ENCODE measurements at regions not wholly inside any gene's neighbourhood (a gene's known extent, or its start where the extent isn't known, plus 50 kb on each side); places are given as distances from the start of the nearest gene placed in this dataset.

GRCh38 chr14:89022274-89022673 is 197.8 kb downstream of the TTC8 start:
- DNase-seq, result no peak

DNA sequence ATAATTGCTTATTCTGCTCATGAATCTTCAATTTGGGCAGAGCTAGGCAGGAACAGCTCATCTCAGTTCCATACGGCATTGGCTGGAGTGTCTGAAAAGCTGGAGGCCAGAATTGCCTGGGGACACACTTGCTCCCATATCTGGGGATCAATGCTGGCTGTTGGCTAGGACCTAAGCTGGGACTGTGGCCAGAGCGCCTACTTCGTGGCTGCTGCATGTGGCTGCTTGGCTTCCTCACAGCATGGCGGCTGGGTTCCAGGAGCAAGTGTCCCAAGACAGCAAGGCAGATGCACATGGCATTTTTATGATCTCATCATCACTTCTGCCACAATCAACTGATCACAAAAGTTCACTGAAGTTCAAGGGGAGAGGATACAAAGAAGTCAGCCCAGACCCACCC is 200.2 kb downstream of the TTC8 start:
- no peak for DNase-seq

DNA sequence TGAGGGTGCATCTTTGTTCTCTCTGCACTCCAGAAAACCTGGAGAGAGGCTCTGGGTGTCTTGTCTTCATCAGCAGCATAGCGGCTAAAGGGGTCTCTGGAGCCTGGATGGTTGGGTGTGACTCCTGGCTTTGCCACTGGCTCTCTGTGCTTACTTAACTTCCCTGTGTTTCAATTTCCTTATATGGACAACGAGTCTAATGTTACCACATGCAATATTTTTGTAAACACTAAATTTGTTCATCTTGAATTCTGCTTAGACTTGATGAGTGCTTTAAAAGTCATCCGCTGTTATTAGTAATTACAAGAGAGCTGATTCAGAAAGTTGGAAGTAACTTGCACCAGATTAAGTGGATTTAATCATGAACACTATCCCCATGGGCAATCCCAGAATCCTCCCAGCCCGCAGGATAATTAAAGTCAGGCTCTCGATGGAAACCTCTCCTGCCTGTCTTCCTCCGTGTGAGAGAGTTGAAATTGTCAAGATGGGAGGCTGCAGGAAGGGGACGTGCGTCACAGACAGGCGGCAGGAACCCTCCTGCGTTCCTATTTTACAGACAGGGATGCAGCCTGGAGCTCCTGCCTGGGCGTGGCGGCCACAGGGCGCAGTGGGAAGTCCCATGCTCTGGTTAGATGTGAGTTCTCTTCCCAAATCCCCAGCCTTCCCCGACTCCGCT is 201.2 kb downstream of the TTC8 start:
- no peak for DNase-seq

- peak; percentile 63 for DNase-seq
Observed at GRCh38 chr14:89027097-89027740, 202.8 kb downstream of the TTC8 start.

DNA sequence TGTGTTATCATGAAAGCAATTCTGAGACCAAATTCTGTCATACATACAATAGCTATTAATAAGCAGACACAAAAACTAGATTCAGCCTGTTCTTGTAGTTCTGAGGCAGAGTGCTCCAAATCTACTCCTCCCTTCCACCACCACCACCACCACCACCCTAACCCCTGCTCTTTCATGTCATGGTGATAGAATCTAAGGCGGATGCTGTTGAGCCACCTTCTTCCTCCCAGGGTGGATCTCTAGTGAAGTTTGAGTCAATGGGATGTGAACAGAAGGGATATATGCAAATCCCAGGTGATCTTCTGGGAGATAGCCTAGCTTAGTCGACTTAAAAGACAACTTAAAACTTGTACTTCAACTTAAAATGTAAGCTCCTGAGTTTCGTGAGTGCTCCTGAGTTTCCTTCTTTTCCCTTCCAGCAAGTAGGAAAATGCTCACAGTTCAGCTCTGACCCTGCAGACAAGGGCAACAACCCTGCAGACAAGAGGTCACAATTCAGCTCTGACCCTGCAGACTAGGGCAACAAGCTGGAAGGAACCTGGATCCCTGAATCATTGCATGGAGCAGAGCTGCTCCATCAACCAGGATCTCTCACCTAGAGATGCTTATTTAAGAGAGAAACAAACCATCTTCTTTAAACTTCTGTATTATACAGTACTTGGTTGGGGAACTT is 204.1 kb downstream of the TTC8 start:
- DNase-seq, result no peak

- no peak for DNase-seq
Observed at GRCh38 chr14:89029961-89030694, 205.7 kb downstream of the TTC8 start.

- DNase-seq, result no peak
Observed at GRCh38 chr14:89030921-89031320, 206.5 kb downstream of the TTC8 start.

DNA sequence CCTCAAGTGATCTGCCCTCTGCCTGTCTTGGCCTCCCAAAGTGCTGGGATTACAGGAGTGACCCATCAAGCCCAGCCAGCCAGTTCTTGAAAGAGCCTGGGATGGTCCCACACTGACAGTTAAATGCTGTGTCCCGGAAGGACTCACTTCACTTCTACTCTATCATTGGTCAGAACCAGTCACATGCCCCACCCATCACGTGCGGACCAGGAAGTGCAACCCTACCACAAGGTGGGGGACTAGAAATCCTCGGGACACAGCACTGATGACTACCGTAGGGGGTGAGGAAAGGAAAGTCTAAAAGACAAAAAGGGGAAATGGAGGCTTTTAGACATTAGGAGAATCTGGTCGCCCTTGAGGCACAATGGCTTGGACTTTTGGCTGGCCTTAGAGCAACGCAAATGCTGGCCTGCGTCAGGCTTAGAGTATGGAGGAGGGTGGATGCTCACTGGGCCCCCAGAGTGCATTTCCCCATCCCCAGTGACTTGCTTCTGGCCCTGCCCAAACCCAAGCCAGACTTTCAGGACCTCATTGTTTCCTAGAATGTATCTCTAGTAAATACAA is 207.7 kb downstream of the TTC8 start:
- no peak for DNase-seq

GRCh38 chr14:89033756-89034155 is 209.3 kb downstream of the TTC8 start:
- no peak for DNase-seq

DNA sequence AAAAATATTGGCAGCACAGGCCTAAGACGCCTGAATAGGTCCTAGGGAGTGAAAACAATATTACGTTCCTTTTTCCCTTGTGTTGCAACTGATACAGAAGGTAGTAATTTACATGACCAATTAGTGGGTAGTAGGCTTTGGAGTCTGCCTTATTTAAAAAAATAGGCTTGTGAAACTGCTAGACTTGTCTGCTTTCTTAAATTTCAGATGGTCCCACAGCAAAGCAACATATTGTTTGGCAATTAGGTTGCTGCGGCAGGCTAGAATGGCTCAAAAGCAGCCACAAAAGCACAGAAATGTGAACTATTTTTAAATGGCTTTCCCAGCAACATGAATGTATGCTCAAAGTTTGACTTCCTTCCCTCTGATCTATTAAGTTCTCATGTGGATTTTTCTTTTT is 211.9 kb downstream of the TTC8 start:
- no peak for DNase-seq

- no peak for DNase-seq
Observed at GRCh38 chr14:89037065-89037464, 212.6 kb downstream of the TTC8 start.

DNA sequence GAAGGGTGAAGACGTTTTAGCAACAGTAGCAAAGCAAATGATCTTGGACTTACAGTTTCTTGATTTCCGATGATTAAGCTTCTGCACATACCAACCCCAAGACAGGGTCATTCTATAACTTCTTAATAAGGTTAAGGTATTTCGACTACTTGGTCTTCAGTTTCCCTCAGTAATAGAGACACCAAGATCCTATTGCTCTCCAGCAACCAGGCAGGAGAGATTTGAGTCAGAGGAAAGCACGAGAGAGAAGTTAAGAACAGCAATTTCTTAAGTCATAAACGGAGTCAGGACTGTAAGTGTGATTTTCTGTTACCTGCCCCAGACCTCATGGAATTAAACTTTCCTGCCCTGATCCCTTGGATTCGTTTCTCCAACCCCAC is 215.6 kb downstream of the TTC8 start:
- no peak for DNase-seq

DNA sequence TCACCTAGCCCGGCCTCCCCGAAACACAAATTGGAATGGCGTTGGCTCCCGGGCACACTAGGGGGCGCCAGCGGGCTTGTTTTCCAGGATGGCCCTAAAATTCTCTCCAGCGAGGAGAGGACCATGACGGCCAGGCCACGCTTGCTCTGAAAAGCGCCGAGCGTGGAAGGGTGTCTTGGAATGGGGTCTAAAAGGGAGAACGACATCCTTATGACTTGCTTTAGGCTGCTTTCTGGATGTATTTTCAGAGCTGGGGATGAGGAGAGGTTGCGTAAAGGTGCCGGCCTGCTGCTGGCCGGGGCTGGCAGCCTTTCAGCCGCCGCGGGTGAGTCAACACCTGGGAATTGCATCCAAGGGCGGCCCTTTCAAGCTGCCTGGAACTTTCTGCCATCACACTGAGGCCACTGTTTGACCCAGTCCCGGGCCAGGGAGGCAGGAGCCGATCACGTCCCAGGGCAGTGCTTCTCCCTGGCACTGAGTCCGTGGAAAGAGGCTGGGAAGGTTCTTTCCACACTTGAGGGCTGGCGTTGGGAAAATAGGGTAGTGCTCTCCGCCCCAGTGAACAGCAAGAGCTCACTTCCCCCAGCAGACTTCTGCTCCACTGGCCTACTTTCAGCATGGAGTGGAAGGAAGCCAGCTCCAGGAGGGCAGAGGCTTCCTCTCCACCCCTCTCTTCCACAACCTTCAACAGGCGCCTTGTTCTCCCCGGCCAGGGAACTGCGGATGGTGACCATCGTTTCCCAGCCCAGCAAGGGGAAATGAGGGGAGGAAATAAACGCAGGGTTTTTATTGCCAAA is 216.2 kb downstream of the TTC8 start:
- DNase-seq, result peak; percentile 85

DNA sequence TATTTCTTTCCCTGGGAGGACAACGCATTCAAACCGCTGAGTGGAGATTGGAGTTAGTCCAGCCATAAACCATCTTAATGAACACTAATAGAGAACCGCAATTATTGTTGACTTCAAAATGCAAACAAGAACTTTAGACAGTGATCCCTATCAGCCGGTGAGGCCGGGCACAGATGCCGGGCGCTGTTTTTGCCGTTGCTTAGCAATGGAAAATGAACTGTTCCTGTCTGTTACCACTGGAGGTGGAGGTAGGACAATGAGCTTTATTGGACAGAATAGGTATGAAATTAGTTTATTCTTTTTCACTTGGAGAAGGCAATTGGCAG is 216.8 kb downstream of the TTC8 start:
- DNase-seq, result no peak

DNA sequence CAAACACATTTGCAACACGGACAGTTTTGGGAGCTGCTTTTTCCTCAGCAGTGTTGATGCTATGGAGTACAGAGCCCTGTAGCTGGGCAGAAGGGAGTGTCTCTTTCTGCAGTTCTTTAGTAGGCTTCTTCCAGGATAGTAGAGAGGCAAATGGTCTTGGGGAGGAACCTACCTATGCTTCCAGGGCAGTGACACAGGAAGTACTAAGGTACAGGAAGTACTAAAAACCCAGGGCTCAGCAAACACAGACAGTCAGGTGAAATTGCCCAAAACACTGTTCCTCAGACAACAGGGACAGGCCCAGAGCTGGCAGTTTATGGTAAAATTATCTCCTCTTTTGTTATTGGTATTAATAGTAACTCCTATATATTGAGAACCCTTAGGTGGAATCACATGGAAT is 217.6 kb downstream of the TTC8 start:
- DNase-seq, result no peak

- no peak for DNase-seq
Observed at GRCh38 chr14:89053303-89053702, 228.9 kb downstream of the TTC8 start.

DNA sequence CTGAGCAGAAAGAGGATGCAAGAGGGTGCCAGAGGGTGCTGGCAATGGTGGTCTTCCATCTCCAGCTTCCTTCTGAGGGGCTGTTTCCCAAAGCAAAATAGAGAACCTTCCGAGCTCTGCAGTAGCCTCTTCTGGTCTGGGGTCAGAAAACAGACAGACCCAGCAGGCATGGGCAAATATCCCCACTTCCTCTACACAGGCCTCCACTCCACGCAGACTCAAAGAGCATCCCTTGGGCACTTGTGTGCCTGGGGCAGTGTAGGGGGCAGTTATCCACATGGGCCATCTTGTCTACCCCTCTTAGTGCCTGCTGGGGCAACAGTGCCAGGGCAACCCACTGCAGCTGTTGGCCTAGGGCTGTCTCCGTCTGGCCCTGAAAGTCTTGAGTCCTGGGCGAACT is 231.9 kb downstream of the TTC8 start:
- DNase-seq, result no peak

DNA sequence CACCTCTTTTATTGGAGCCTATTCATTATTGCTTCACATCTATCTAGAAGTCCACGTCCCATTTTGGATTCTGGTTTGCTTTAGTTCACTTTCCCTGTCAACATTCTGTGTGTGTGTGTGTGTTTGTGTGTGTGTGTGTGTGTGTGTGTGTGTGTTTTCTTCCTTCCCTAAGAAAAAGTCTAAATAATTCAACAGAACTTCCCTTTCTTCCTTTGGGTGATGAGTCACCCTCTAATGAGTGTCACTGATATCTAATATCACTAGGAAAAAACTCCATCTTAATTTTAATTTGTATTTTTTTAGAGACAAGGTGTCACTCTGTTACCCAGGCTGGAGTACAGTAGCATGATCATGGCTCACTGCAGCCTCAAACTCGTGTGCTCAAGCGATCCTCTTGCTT is 234.2 kb downstream of the TTC8 start:
- DNase-seq, result no peak

DNA sequence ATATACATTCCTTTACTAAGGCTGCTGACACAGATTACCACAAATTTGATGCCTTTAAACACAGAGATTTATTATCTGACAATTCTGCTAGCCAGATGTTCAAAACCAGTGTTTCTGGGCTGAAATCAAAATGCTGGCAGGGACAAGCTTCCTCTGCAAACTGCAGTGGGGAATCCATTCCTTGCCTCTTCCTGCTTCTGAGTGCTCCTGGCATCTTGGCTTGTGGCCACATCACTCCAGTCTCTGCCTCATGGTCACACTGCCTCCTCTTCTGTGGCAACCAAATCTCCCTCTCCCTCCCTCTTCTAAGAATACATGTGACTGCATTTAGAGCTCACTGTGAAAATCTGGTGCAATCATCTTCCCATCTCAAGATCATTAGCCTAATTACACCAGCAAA is 235.7 kb downstream of the TTC8 start:
- DNase-seq, result no peak

DNA sequence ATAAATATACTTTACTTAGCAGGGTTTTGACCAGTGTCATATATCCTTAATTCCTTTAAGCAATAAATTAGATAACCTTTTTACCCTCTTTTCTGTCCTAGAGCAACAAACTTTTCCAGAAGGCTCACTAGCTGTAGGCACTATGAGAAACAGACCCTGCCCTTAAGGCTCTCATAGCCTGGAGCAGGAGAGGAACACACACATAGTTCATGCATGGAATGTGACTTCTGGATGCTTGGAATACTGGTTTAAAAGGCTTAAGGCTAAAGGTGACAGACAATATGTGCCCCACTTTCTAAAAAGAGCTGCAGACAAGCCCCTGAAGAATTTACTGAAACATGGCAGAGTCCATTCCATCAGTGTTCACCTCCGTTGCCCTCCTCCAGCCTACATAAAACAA is 237.2 kb downstream of the TTC8 start:
- no peak for DNase-seq

DNA sequence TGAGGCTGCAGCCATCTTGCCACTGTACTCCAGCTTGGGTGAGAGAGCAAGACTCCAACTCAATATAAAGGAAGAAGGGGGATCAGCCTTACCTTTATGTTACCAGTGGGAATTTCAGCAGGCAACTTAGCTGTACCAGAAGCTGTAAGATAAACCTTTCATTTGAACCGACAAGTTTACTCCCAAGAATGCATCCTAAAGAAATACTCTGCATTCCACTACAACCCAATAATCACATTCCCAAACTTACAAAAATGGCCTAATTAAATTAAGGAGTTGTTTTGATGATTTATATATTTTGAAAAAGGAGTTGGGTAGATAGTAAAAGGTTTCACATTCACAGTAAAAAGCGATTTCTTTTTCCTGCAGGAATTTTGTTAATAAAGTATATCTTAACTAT is 241.4 kb downstream of the TTC8 start:
- no peak for DNase-seq

DNA sequence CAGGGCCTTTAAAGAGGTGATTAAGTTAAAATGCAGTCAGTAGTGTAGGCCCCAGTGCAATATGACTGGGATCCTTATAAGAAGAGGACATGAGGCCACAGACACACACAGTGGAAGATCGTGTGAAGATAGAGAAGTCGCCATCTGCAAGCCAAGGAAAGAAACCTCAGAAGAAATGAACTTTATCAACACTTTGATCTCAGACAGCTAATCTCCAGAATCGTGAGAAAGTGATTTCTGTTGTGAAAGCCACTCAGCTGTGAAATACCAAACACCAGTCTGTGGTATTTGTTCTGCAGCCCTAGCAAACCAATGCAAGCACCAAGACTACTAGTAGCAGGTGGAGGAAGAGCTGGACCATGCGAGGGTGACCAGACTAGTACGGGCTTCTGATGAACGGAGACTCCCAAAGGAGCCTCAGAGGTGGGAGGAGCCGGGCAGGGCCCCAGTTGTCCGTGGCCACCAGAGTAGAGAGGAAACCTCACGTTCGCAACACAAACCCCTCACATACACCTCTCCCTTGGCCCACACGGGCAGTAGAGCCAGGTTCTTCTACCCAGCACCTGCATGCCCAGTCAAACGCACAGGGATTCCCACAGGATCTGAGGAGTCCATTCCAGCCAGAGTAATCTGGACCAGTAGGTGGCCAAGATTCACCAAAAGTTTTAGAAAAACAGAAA is 243.0 kb downstream of the TTC8 start:
- no peak for DNase-seq

All from CD4-positive, alpha-beta T cell treated with Interleukin-6 for 4 hours (primary cell).